ENCODE measurements at regions not wholly inside any gene's neighbourhood (a gene's known extent, or its start where the extent isn't known, plus 50 kb on each side); places are given as distances from the start of the nearest gene placed in this dataset.

- H3K27ac ChIP-seq = no peak overlapping the region
- no peaks in the 10 kb centered on the region for H3K79me2 ChIP-seq (ENCODE audit: low read depth)
- no peak for DNase-seq (ENCODE audit: low spot score)
- no peaks in the 10 kb centered on the region for H4K20me1 ChIP-seq (ENCODE audit: low read depth)
- Mint-ChIP-seq H3K36me3 (no peaks in the 10 kb centered on the region), H3K27ac (no peak overlapping the region), H3K9me3 (peaks cover 27% of the 10 kb centered on the region), H3K4me3 (no peak overlapping the region), H3K27me3 (ENCODE audit: insufficient read depth, low read depth) (peaks cover 7% of the 10 kb centered on the region), H3K4me1 (peaks cover 12% of the 10 kb centered on the region)
- no peak overlapping the region for H2AFZ ChIP-seq (replicated peaks)
- no peaks in the 10 kb centered on the region for H3K27me3 ChIP-seq
- no peak overlapping the region for H3K9ac ChIP-seq
- no peaks in the 10 kb centered on the region for H3K36me3 ChIP-seq
- no peaks in the 10 kb centered on the region for H3K4me1 ChIP-seq
- H3K4me3 ChIP-seq = no peak overlapping the region
- H3F3A ChIP-seq (ENCODE audit: low read depth) = no peaks in the 10 kb centered on the region
- TF ChIP-seq CTCF (IDR thresholded peaks at IDR 0.05) (no peak), EZH2 (IDR thresholded peaks at IDR 0.05) (no peak), EZH2phosphoT487 (IDR thresholded peaks at IDR 0.05) (no peak)
- H3K4me2 ChIP-seq = no peak overlapping the region
- no peaks in the 10 kb centered on the region for H3K9me3 ChIP-seq (ENCODE audit: low read depth)
Observed at GRCh38 chr5:2696156-2696807, 55.2 kb downstream of the IRX2 start.

GRCh38 chr5:2695200-2695891, 56.1 kb downstream of the IRX2 start:
- no peak overlapping the region for H3K27ac ChIP-seq
- H2AFZ ChIP-seq (replicated peaks) = no peak overlapping the region
- TF ChIP-seq CTCF (IDR thresholded peaks at IDR 0.05) (no peak), EZH2 (IDR thresholded peaks at IDR 0.05) (no peak), EZH2phosphoT487 (IDR thresholded peaks at IDR 0.05) (no peak)
- no peak overlapping the region for H3K4me3 ChIP-seq
- no peaks in the 10 kb centered on the region for H3K36me3 Mint-ChIP-seq
- H3K79me2 ChIP-seq (ENCODE audit: low read depth) = no peaks in the 10 kb centered on the region
- H3F3A ChIP-seq (ENCODE audit: low read depth) = no peaks in the 10 kb centered on the region
- no peaks in the 10 kb centered on the region for H3K4me1 ChIP-seq
- H3K27me3 ChIP-seq = no peaks in the 10 kb centered on the region
- no peaks in the 10 kb centered on the region for H3K9me3 ChIP-seq (ENCODE audit: low read depth)
- H3K9ac ChIP-seq = no peak overlapping the region
- peaks cover 7% of the 10 kb centered on the region for H3K27me3 Mint-ChIP-seq (ENCODE audit: insufficient read depth, low read depth)
- H3K36me3 ChIP-seq = no peaks in the 10 kb centered on the region
- no peak overlapping the region for H3K4me3 Mint-ChIP-seq
- DNase-seq (ENCODE audit: low spot score) = no peak
- no peaks in the 10 kb centered on the region for H4K20me1 ChIP-seq (ENCODE audit: low read depth)
- peaks cover 33% of the 10 kb centered on the region for H3K9me3 Mint-ChIP-seq
- no peak overlapping the region for H3K27ac Mint-ChIP-seq
- no peak overlapping the region for H3K4me2 ChIP-seq
- peaks cover 7% of the 10 kb centered on the region for H3K4me1 Mint-ChIP-seq

- Histone ChIP-seq H3F3A (ENCODE audit: low read depth) (no peaks in the 10 kb centered on the region), H2AFZ (replicated peaks) (no peak overlapping the region), H3K36me3 (no peaks in the 10 kb centered on the region), H3K79me2 (ENCODE audit: low read depth) (no peaks in the 10 kb centered on the region), H3K9ac (no peak overlapping the region), H3K4me2 (no peak overlapping the region), H3K9me3 (ENCODE audit: low read depth) (no peaks in the 10 kb centered on the region), H3K4me1 (peaks cover 2% of the 10 kb centered on the region), H3K27ac (no peak overlapping the region), H3K27me3 (no peaks in the 10 kb centered on the region), H4K20me1 (ENCODE audit: low read depth) (no peaks in the 10 kb centered on the region), H3K4me3 (no peak overlapping the region)
- no peak for DNase-seq (ENCODE audit: low spot score)
- H3K9me3 Mint-ChIP-seq = peaks cover 24% of the 10 kb centered on the region
- TF ChIP-seq EZH2 (IDR thresholded peaks at IDR 0.05) (no peak), EZH2phosphoT487 (IDR thresholded peaks at IDR 0.05) (no peak), CTCF (IDR thresholded peaks at IDR 0.05) (no peak)
- H3K4me1 Mint-ChIP-seq = peaks cover 17% of the 10 kb centered on the region
- H3K27me3 Mint-ChIP-seq (ENCODE audit: insufficient read depth, low read depth) = peaks cover 2% of the 10 kb centered on the region
- no peaks in the 10 kb centered on the region for H3K36me3 Mint-ChIP-seq
- H3K27ac Mint-ChIP-seq = no peak overlapping the region
- no peak overlapping the region for H3K4me3 Mint-ChIP-seq
Observed at GRCh38 chr5:2691530-2691929, 59.9 kb downstream of the IRX2 start.

Data from neural progenitor cell (in vitro differentiated cells).